ENCODE measurements at regions not wholly inside any gene's neighbourhood (a gene's known extent, or its start where the extent isn't known, plus 50 kb on each side); places are given as distances from the start of the nearest gene placed in this dataset.

- TF ChIP-seq POLR2A (IDR thresholded peaks at IDR 0.05; ENCODE audit: low read length) (no peak), GATA1 (IDR thresholded peaks at IDR 0.05; ENCODE audit: low read depth, low read length) (no peak)
Measured at GRCh38 chr2:105521616-105522015, 122.8 kb upstream of the FHL2 start.

Measured in erythroblast (primary cell).